TTC549 (cell line): ENCODE measurements at regions not wholly inside any gene's neighbourhood (a gene's known extent, or its start where the extent isn't known, plus 50 kb on each side); places are given as distances from the start of the nearest gene placed in this dataset.

Source experiments
- FAIRE-seq: peaks from 2 replicates; lab custom pipeline; 2012; peaks lifted over from hg19 to GRCh38; lab: Jason Lieb, UNC

GRCh38 chr2:195406886-195407603, 250.0 kb upstream of the SLC39A10 start:
- FAIRE-seq = no peak

- no peak for FAIRE-seq
Observed at GRCh38 chr2:195404651-195405050, 252.4 kb upstream of the SLC39A10 start.

- no peak for FAIRE-seq
Observed at GRCh38 chr2:195396479-195396878, 260.5 kb upstream of the SLC39A10 start.

- FAIRE-seq = no peak
Observed at GRCh38 chr2:195395362-195395761, 261.7 kb upstream of the SLC39A10 start.

- FAIRE-seq = no peak
Observed at GRCh38 chr2:195392446-195393336, 264.3 kb upstream of the SLC39A10 start.

- no peak for FAIRE-seq
Observed at GRCh38 chr2:195390686-195391321, 266.2 kb upstream of the SLC39A10 start.

- no peak for FAIRE-seq
Observed at GRCh38 chr2:195388028-195388427, 269.0 kb upstream of the SLC39A10 start.

GRCh38 chr2:195382186-195382585, 274.8 kb upstream of the SLC39A10 start:
- no peak for FAIRE-seq

- no peak for FAIRE-seq
Observed at GRCh38 chr2:195370167-195370943, 286.7 kb upstream of the SLC39A10 start.

GRCh38 chr2:195369218-195369587, 287.8 kb upstream of the SLC39A10 start:
- FAIRE-seq = no peak

GRCh38 chr2:195368249-195369217, 288.5 kb upstream of the SLC39A10 start:
- no peak for FAIRE-seq

- no peak for FAIRE-seq
Observed at GRCh38 chr2:195367809-195368208, 289.2 kb upstream of the SLC39A10 start.

GRCh38 chr2:195364015-195364965, 292.7 kb upstream of the SLC39A10 start:
- FAIRE-seq = no peak

- FAIRE-seq = no peak
Observed at GRCh38 chr2:195363496-195363895, 293.5 kb upstream of the SLC39A10 start.

GRCh38 chr2:195360242-195360641, 296.8 kb upstream of the SLC39A10 start:
- FAIRE-seq = no peak

- FAIRE-seq = no peak
Observed at GRCh38 chr2:195359043-195359735, 297.8 kb upstream of the SLC39A10 start.

GRCh38 chr2:195356920-195357440, 300.0 kb upstream of the SLC39A10 start:
- no peak for FAIRE-seq

- FAIRE-seq = no peak
Observed at GRCh38 chr2:195356026-195356425, 301.0 kb upstream of the SLC39A10 start.

- no peak for FAIRE-seq
Observed at GRCh38 chr2:195352581-195352980, 304.4 kb upstream of the SLC39A10 start.
